ENCODE measurements at regions not wholly inside any gene's neighbourhood (a gene's known extent, or its start where the extent isn't known, plus 50 kb on each side); places are given as distances from the start of the nearest gene placed in this dataset.

- H3K36me3 Mint-ChIP-seq (ENCODE audit: insufficient read depth), result peaks cover 1% of the 10 kb centered on the region
- DNase-seq (ENCODE audit: low spot score, unreplicated experiment), result no peak
- H3K27ac Mint-ChIP-seq, result no peak overlapping the region
- no peaks in the 10 kb centered on the region for H3K27me3 Mint-ChIP-seq
- H3K4me1 Mint-ChIP-seq (ENCODE audit: low read depth), result no peaks in the 10 kb centered on the region
- H3K4me3 Mint-ChIP-seq (ENCODE audit: low read depth), result no peak overlapping the region
- peaks cover 4% of the 10 kb centered on the region for H3K9me3 Mint-ChIP-seq (ENCODE audit: low read depth)
- TF ChIP-seq, protein P1, sequence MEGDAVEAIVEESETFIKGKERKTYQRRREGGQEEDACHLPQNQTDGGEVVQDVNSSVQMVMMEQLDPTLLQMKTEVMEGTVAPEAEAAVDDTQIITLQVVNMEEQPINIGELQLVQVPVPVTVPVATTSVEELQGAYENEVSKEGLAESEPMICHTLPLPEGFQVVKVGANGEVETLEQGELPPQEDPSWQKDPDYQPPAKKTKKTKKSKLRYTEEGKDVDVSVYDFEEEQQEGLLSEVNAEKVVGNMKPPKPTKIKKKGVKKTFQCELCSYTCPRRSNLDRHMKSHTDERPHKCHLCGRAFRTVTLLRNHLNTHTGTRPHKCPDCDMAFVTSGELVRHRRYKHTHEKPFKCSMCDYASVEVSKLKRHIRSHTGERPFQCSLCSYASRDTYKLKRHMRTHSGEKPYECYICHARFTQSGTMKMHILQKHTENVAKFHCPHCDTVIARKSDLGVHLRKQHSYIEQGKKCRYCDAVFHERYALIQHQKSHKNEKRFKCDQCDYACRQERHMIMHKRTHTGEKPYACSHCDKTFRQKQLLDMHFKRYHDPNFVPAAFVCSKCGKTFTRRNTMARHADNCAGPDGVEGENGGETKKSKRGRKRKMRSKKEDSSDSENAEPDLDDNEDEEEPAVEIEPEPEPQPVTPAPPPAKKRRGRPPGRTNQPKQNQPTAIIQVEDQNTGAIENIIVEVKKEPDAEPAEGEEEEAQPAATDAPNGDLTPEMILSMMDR (IDR thresholded peaks at IDR 0.05; ENCODE audit: unreplicated experiment), result no peak
Observed at GRCh38 chr17:14838567-14838966, 426.6 kb downstream of the PMP22 start.

DNA sequence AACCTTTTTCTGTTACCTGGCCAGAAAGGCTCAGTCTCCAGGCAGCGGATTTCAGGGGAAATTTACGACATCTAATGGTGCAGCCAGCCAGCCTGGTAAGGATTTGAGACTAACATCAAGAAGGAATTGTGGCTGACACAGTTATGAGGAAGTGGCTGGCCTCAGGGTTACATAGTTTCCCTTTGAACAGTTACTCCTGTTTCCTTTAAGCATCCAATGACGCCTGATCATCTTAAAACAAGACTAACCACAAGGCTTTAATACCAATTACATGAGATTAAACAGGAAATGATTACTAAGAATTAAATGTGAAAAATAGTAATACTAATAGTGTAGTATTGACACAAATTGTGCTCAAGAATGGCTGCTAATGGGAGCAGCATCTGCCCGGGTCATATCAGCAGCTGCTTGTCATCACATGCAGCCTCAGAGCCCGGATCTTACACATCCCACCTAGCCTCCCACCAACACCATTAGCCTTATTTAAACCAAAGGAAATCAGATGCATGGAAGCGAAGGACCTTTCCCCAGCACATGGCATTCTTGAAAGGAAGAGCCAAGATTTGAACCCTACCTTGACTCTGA is 431.8 kb downstream of the PMP22 start:
- Mint-ChIP-seq H3K4me1 (ENCODE audit: low read depth) (no peaks in the 10 kb centered on the region), H3K27ac (no peak overlapping the region), H3K4me3 (ENCODE audit: low read depth) (no peak overlapping the region), H3K36me3 (ENCODE audit: insufficient read depth) (peaks cover 1% of the 10 kb centered on the region), H3K9me3 (ENCODE audit: low read depth) (peaks cover 4% of the 10 kb centered on the region), H3K27me3 (peaks cover 4% of the 10 kb centered on the region)
- no peak for DNase-seq (ENCODE audit: low spot score, unreplicated experiment)
- TF ChIP-seq, protein P1 (IDR thresholded peaks at IDR 0.05; ENCODE audit: unreplicated experiment), result no peak

GRCh38 chr17:14831491-14831890 is 433.6 kb downstream of the PMP22 start:
- H3K27me3 Mint-ChIP-seq, result peaks cover 4% of the 10 kb centered on the region
- TF ChIP-seq, protein P1 (IDR thresholded peaks at IDR 0.05; ENCODE audit: unreplicated experiment), result no peak
- H3K9me3 Mint-ChIP-seq (ENCODE audit: low read depth), result peaks cover 4% of the 10 kb centered on the region
- no peak overlapping the region for H3K4me3 Mint-ChIP-seq (ENCODE audit: low read depth)
- H3K36me3 Mint-ChIP-seq (ENCODE audit: insufficient read depth), result peaks cover 1% of the 10 kb centered on the region
- H3K27ac Mint-ChIP-seq, result no peak overlapping the region
- peaks cover 9% of the 10 kb centered on the region for H3K4me1 Mint-ChIP-seq (ENCODE audit: low read depth)
- no peak for DNase-seq (ENCODE audit: low spot score, unreplicated experiment)

GRCh38 chr17:14827396-14827919 is 437.7 kb downstream of the PMP22 start:
- TF ChIP-seq, protein P1 (IDR thresholded peaks at IDR 0.05; ENCODE audit: unreplicated experiment), result no peak
- peaks cover 2% of the 10 kb centered on the region for H3K36me3 Mint-ChIP-seq (ENCODE audit: insufficient read depth)
- H3K4me1 Mint-ChIP-seq (ENCODE audit: low read depth), result peaks cover 9% of the 10 kb centered on the region
- no peak for DNase-seq (ENCODE audit: low spot score, unreplicated experiment)
- H3K27ac Mint-ChIP-seq, result no peak overlapping the region
- H3K27me3 Mint-ChIP-seq, result peaks cover 4% of the 10 kb centered on the region
- no peak overlapping the region for H3K4me3 Mint-ChIP-seq (ENCODE audit: low read depth)
- peaks cover 10% of the 10 kb centered on the region for H3K9me3 Mint-ChIP-seq (ENCODE audit: low read depth)

DNA sequence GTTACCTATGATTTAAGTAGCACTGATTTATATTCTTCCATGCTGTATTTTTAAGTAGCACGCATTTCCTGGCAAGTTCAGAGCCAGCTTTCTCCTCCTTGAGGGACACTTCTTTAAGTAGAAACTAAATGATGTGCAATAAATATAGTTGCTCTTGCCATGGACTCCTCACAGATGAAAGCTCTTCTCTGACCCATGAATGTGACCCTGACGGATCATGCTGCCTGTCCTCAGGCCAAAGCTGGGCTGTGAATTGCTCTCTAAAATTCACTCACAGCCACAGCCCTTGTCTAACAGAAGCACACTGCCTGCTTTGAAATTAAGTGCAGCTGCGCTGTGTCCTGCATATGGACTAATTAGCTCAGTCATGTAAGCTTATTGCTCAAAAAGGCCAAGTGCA is 438.8 kb downstream of the PMP22 start:
- TF ChIP-seq, protein P1 (IDR thresholded peaks at IDR 0.05; ENCODE audit: unreplicated experiment), result no peak
- no peak for DNase-seq (ENCODE audit: low spot score, unreplicated experiment)
- Mint-ChIP-seq H3K4me1 (ENCODE audit: low read depth) (peaks cover 9% of the 10 kb centered on the region), H3K4me3 (ENCODE audit: low read depth) (no peak overlapping the region), H3K27ac (no peak overlapping the region), H3K27me3 (peaks cover 4% of the 10 kb centered on the region), H3K9me3 (ENCODE audit: low read depth) (peaks cover 10% of the 10 kb centered on the region), H3K36me3 (ENCODE audit: insufficient read depth) (peaks cover 2% of the 10 kb centered on the region)
